Upper lobe of right lung (tissue), 1 donor: ENCODE measurements at regions not wholly inside any gene's neighbourhood (a gene's known extent, or its start where the extent isn't known, plus 50 kb on each side); places are given as distances from the start of the nearest gene placed in this dataset.

Source experiments
- ATAC-seq: fragments of 200-7000 bp; cut with Tn5 transposase; one replicate; pipeline ENCODE4 v1.9.1; 2020; ENCODE audit warnings: mild to moderate bottlenecking, moderate library complexity
- DNase-seq: peaks from one replicate; pipeline ENCODE4 v3.0.0-alpha.2; 2020
- H3K27ac ChIP-seq: fragments of 200-600 bp; one replicate; pipeline ENCODE4 v1.8.0; 2022
- H3K27me3 ChIP-seq: fragments of 200-600 bp; one replicate; pipeline ENCODE4 v1.8.0; 2022; ENCODE audit warnings: mild to moderate bottlenecking
- H3K36me3 ChIP-seq: fragments of 200-600 bp; one replicate; pipeline ENCODE4 v1.8.0; 2022
- H3K4me1 ChIP-seq: fragments of 200-600 bp; one replicate; pipeline ENCODE4 v1.8.0; 2022
- H3K4me3 ChIP-seq: fragments of 200-600 bp; one replicate; pipeline ENCODE4 v1.8.0; 2022; ENCODE audit warnings: mild to moderate bottlenecking
- H3K9me3 ChIP-seq: fragments of 200-600 bp; one replicate; pipeline ENCODE4 v1.8.0; 2022
- CTCF ChIP-seq: fragments of 200-600 bp; IDR thresholded peaks from one replicate; pipeline ENCODE4 v1.8.0; 2022; ENCODE audit warnings: antibody characterized with exemption
- intact Hi-C: fragments of 100-400 bp; cut with DNase I; formaldehyde crosslinking; loops from one replicate; pipeline ENCODE4 v1.11.0; 2022
- donor health status: DM: no; HTN: yes; CAD: no; lungs with severe emphysema.

- no peak overlapping the region for H3K4me3 ChIP-seq
- no peaks in the 10 kb centered on the region for H3K4me1 ChIP-seq
- H3K36me3 ChIP-seq: no peaks in the 10 kb centered on the region
- no peaks in the 10 kb centered on the region for H3K9me3 ChIP-seq
- H3K27ac ChIP-seq: no peak overlapping the region
- ATAC-seq (no peak), DNase-seq (no peak)
- no peaks in the 10 kb centered on the region for H3K27me3 ChIP-seq
- intact Hi-C loops: no loop called here
- TF ChIP-seq CTCF: no peak
Observed at GRCh38 chr20:11143481-11143880, 469.7 kb upstream of the JAG1 start.

- ATAC-seq: no peak
- Histone ChIP-seq H3K36me3 (no peaks in the 10 kb centered on the region), H3K27ac (no peak overlapping the region), H3K27me3 (no peaks in the 10 kb centered on the region), H3K4me1 (no peaks in the 10 kb centered on the region), H3K9me3 (no peaks in the 10 kb centered on the region), H3K4me3 (no peak overlapping the region)
- no peak for TF ChIP-seq CTCF
- intact Hi-C loops: no loop called here
- DNase-seq: no peak
Observed at GRCh38 chr20:11144114-11144950, 470.5 kb upstream of the JAG1 start.

- intact Hi-C loops: no loop called here
- Histone ChIP-seq H3K4me3 (no peak overlapping the region), H3K9me3 (no peaks in the 10 kb centered on the region), H3K27me3 (no peaks in the 10 kb centered on the region), H3K27ac (no peak overlapping the region), H3K4me1 (no peaks in the 10 kb centered on the region), H3K36me3 (no peaks in the 10 kb centered on the region)
- TF ChIP-seq CTCF: no peak
- no peak for DNase-seq
- no peak for ATAC-seq
Observed at GRCh38 chr20:11145616-11146015, 471.8 kb upstream of the JAG1 start.

GRCh38 chr20:11153819-11154218 lies 480.0 kb upstream of the JAG1 start:
- Histone ChIP-seq H3K36me3 (no peaks in the 10 kb centered on the region), H3K4me3 (no peak overlapping the region), H3K27me3 (no peaks in the 10 kb centered on the region), H3K27ac (no peak overlapping the region), H3K9me3 (no peaks in the 10 kb centered on the region), H3K4me1 (no peaks in the 10 kb centered on the region)
- DNase-seq: no peak
- intact Hi-C loops: no loop called here
- TF ChIP-seq CTCF: no peak
- ATAC-seq: no peak

GRCh38 chr20:11155156-11155756 lies 481.5 kb upstream of the JAG1 start:
- Histone ChIP-seq H3K36me3 (no peaks in the 10 kb centered on the region), H3K27ac (no peak overlapping the region), H3K27me3 (no peaks in the 10 kb centered on the region), H3K4me1 (no peaks in the 10 kb centered on the region), H3K9me3 (no peaks in the 10 kb centered on the region), H3K4me3 (no peak overlapping the region)
- intact Hi-C loops: no loop called here
- ATAC-seq: no peak
- no peak for TF ChIP-seq CTCF
- DNase-seq: no peak
